Effector memory CD4-positive, alpha-beta T cell (primary cell): ENCODE measurements at regions not wholly inside any gene's neighbourhood (a gene's known extent, or its start where the extent isn't known, plus 50 kb on each side); places are given as distances from the start of the nearest gene placed in this dataset.

Experiments
- DNase-seq, 3 donors: peaks; one replicate each; pipeline ENCODE4 v3.0.0-alpha.2; 2020
- H3K27ac ChIP-seq: 2 replicates; pipeline ENCODE4 v1.7.0; 2013; ENCODE audit warnings: mild to moderate bottlenecking, low read length, moderate library complexity; ENCODE audit not compliant: insufficient read depth, poor library complexity, severe bottlenecking
- H3K27me3 ChIP-seq: replicated peaks from 2 replicates; pipeline ENCODE4 v1.7.0; 2013; ENCODE audit warnings: mild to moderate bottlenecking, low read length; ENCODE audit not compliant: insufficient read depth, control insufficient read depth, poor library complexity, severe bottlenecking
- H3K36me3 ChIP-seq: 2 replicates; pipeline ENCODE4 v1.7.0; 2013; ENCODE audit warnings: mild to moderate bottlenecking, low read length, moderate library complexity; ENCODE audit not compliant: control insufficient read depth, insufficient read depth
- H3K4me1 ChIP-seq: 2 replicates; pipeline ENCODE4 v1.7.0; 2013; ENCODE audit warnings: low read length, mild to moderate bottlenecking; ENCODE audit not compliant: control insufficient read depth, insufficient read depth, poor library complexity, severe bottlenecking
- H3K4me3 ChIP-seq: 2 replicates; pipeline ENCODE4 v1.7.0; 2013; ENCODE audit warnings: low read length, low read depth, mild to moderate bottlenecking; ENCODE audit not compliant: insufficient read depth, poor library complexity, severe bottlenecking
- H3K9me3 ChIP-seq: 2 replicates; pipeline ENCODE4 v1.7.0; 2013; ENCODE audit warnings: mild to moderate bottlenecking, low read length, moderate library complexity; ENCODE audit not compliant: control insufficient read depth

DNA sequence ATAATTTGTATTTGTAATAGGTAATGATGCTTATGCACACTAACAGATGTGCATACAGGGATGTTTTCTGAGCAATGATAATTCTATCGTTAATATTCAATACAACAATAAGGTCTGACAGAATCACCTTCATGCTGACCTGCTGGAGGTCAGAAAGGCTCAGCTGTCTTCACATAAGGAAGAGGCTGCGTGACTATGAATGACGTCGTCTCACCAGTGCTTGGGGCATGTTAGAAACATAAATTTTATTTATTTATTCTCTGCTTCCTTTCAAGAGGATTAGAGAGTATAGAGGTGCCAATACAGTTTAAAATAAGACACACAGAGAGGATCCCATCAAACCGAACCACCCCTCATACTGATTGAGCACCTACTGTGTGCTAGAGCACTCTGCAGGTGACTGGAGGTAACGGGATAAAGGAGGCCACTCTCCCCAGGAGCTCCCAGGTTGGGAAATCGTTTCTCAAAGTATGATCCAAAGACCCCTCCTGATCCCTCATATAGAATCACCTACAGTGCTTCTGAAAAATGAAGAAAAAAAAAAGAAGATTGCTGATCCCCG lies 265.6 kb upstream of the NPVF start:
- H3K4me3 ChIP-seq, result no peak overlapping the region
- H3K27ac ChIP-seq, result no peak overlapping the region
- H3K9me3 ChIP-seq, result no peaks in the 10 kb centered on the region
- DNase-seq, result no peak
- no peaks in the 10 kb centered on the region for H3K27me3 ChIP-seq
- H3K4me1 ChIP-seq, result no peaks in the 10 kb centered on the region
- H3K36me3 ChIP-seq, result no peaks in the 10 kb centered on the region

DNA sequence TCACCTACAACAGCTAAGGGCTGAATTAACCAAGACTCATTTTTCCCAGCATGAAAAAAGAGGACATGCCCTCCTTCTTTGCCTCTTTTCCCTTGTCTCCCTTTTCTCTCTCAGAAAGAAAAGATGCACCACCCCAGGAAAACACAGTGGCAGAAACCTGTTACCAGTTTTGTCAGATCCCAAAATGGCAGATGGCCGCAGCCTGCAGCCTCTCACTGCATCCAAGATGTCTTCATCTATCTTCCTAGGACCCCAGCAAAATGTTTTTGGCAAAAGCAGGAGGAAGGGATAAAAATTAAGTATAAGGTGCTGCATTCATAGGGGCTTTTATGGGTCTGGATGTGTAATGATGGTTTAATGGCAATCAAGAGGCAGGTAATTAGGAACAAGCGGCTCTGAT lies 266.6 kb upstream of the NPVF start:
- H3K4me3 ChIP-seq, result no peak overlapping the region
- no peak overlapping the region for H3K27ac ChIP-seq
- H3K27me3 ChIP-seq, result no peaks in the 10 kb centered on the region
- no peaks in the 10 kb centered on the region for H3K36me3 ChIP-seq
- no peaks in the 10 kb centered on the region for H3K9me3 ChIP-seq
- DNase-seq, result no peak
- no peaks in the 10 kb centered on the region for H3K4me1 ChIP-seq

DNA sequence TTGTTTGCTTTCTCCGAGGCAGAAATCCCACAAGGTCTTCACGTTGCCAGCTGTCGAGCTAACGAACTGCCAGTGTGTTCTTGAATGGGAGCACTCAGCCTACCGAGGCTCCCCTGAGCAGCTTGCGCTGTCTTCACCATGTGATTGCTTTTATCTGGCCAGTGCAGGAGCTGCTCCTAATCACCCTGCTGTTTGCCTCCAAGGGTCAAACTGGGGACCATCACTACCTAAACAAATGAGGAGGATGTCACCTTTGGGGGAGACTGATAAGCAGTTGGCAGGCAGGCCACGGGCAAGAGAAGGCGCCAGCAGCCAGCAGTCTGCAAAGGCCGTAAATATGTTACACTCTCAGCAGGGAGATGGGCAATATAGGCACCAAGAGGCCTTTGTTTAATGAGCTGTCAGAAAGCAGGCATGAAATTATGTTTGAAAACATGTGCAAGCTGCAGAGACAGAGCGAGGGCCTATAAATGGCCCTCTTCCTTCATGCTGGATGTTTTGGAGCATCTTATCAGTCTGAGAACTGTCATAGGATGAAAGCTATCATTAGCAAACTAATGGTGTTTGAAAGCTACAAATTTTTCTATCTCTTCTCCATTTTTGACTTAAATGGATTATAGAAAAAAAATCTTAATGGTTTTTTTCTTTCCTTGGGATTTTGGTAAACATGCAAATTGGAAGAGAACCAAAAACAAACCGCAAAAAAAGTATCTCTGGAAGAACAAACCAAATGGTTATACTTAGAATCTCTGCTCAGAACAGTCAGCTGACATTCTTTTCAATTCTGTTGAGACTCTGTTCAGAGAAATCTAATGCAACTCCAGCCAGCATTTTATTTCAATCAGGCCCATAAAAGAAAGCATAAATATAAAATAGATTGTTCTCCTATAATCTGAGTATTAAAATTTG lies 267.3 kb upstream of the NPVF start:
- Histone ChIP-seq H3K27ac (no peak overlapping the region), H3K36me3 (no peaks in the 10 kb centered on the region), H3K9me3 (no peaks in the 10 kb centered on the region), H3K4me3 (no peak overlapping the region), H3K4me1 (no peaks in the 10 kb centered on the region), H3K27me3 (no peaks in the 10 kb centered on the region)
- no peak for DNase-seq

DNA sequence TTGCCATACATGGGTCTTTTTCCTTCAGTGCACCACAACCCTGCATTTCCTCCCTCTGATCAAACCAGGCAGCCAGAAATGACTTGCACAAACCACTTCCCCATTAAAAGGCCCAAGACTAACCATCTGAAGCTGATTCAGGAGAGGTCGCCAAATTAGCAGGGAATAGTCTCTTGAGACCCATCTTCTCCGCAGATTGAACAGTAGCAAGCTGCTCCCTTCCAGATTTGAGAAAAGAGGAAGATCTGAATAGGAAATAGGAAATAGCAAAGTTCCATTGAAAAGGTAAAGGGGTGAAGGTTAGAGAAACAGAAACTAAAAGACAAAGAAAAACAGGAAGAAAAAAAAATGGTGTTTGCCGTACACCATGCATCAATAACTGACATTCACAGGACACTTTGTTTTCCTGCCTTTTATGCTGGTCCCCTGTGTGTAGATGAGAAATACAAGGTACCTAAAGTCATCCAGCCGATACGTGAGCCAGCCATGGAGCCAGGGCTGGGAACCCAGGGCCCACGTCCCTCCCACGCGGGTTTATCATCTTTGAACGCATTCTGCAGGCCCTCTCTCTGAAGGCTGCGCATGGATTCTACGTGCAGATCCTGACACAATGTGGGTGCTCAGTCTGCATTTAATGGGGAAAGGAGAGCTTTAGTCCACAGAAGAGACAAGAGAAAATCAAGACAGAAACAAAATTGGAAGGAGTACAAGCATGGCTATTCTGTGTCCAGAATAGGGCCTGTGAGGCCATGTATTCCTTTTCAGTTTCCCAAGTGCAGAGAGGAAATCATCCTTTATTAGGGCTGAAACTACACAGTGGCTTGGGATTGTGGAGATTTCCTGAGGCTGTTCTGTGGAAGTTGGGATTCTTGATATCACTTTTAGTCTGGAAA lies 268.4 kb upstream of the NPVF start:
- no peak overlapping the region for H3K27ac ChIP-seq
- DNase-seq, result no peak
- no peaks in the 10 kb centered on the region for H3K36me3 ChIP-seq
- peak overlapping the region; percentile 8 for H3K4me3 ChIP-seq
- no peaks in the 10 kb centered on the region for H3K9me3 ChIP-seq
- no peaks in the 10 kb centered on the region for H3K27me3 ChIP-seq
- no peaks in the 10 kb centered on the region for H3K4me1 ChIP-seq

DNA sequence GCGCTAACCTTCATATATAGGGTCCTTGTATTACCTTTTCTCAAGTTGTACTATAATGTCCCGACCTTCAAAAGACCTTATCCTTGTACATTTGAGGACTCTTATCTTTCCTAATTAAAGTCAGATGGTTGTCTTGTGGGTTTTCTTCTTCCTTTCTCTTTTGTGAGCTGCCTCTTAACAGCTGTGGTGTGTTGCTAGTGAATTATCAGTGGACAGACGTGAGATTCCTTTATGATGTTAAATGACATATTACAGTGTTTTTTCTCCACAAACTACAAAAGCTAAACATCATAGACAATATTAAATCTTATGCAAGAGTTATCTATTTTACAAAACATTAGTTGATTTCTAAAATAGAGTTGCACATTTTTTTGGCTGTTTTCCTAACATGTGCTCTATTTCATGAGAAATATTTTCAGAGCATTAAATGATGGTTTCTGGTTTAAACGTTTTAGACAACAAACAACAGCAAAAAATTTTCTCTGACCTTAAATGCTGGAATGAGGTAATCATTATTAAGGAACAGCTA lies 272.2 kb upstream of the NPVF start:
- no peak for DNase-seq
- H3K36me3 ChIP-seq, result no peaks in the 10 kb centered on the region

DNA sequence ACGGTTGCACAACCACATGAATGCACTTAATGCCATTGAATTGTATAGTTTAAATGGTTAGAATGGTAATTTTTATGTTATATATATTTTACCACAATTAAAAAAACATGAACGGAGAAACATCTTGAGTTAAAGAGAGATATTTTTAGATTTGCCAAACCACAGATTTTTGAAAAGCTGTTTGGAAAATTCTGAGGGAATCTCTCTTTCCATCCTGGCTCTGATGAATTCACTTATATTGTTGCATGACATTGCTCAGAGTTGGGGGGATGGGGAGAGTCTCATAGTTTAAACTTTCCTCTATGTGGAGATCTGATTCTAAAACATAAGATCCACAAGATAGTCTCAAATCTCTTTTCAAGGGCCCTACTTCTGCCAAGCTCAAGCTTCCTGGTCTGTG lies 275.0 kb upstream of the NPVF start:
- H3K36me3 ChIP-seq, result no peaks in the 10 kb centered on the region
- no peak for DNase-seq
- no peaks in the 10 kb centered on the region for H3K4me1 ChIP-seq
- H3K9me3 ChIP-seq, result no peaks in the 10 kb centered on the region
- H3K27ac ChIP-seq, result no peak overlapping the region
- no peaks in the 10 kb centered on the region for H3K27me3 ChIP-seq
- H3K4me3 ChIP-seq, result no peak overlapping the region

More for the DNA sequence above, 272.2 kb upstream of the NPVF start:
- Histone ChIP-seq H3K4me3 (no peak overlapping the region), H3K4me1 (no peaks in the 10 kb centered on the region), H3K27ac (no peak overlapping the region), H3K9me3 (no peaks in the 10 kb centered on the region), H3K27me3 (no peaks in the 10 kb centered on the region)

DNA sequence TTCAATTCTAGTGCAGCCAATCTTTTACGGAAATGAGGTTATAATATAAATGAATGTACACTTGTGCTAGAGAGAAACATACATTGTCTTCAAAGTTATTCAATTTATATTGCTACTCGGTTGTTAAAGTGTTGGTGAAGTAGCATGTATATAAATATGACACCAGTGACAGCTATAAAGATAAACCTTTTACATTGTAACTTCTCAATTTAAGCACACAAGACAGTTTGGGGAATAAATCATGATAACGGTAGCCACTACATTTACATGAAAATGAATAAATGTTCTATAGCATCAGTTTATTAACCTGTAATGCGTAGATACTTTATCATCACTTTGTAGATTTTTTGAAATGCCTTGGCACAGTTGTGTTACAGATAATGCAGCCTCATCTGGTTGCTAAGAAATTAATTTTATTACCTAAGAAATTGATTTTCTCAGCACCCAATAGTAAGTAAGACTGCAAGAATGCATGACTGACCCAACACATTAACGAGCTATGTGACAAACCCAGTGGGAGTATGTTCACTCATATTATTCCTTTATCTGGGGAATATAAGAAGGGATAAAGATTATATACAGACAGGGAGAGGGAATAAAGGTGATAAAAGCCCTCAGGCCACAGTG lies 283.9 kb upstream of the NPVF start:
- no peak for DNase-seq
- H3K9me3 ChIP-seq, result no peaks in the 10 kb centered on the region
- no peaks in the 10 kb centered on the region for H3K4me1 ChIP-seq
- H3K36me3 ChIP-seq, result no peaks in the 10 kb centered on the region
- no peak overlapping the region for H3K4me3 ChIP-seq
- H3K27ac ChIP-seq, result no peak overlapping the region
- H3K27me3 ChIP-seq, result no peaks in the 10 kb centered on the region

DNA sequence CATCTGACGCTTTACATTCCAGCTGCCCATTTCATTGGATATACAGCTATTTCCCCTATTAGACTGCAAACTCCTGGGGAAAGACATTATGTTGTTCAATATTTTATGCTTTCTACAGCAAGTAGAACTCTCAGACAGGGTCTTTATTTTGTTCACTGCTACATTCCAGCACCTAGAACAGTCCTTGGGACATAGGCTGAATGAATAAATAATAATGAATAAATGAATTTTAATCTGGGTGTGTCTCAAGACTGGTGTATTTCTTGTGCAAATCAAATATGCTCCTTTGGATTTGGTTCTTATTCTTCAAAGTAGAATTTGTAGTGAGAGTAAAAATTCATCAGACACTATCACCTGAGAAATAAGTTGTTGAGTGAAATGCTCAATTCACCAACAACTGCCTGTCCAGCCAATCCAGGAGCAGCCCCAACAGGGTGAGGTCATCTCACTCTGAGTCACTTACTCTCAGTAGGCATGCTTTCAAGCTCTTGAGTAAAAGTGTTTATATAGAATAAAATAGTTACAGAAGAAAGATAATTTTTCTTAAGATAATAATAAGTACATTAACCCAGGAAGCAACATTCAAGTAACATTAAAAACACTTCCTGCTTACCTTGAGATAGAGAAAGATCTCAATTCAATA lies 287.5 kb upstream of the NPVF start:
- no peak for DNase-seq
- Histone ChIP-seq H3K27ac (no peak overlapping the region), H3K27me3 (no peaks in the 10 kb centered on the region), H3K4me3 (no peak overlapping the region), H3K4me1 (no peaks in the 10 kb centered on the region), H3K36me3 (no peaks in the 10 kb centered on the region), H3K9me3 (no peaks in the 10 kb centered on the region)

DNA sequence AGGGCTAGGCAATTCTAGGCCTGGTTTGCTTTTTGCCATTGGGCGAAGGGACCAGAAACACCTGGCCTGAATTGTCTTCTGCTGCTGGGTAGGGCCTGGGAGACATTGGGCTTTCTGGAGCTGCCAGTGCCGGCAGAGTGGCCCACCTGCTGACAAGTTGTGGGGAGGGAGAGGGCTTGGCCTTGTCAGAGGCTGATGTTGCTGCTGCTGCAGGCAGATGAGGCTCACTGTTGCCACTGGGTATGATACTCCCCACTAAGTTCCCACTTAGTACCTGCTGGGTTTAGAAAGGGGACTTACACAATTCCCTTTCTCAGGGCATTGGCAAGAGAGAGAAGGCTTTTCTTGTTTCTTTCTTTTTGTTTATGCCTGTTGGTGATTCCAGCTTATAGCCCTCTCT lies 289.6 kb upstream of the NPVF start:
- H3K27ac ChIP-seq, result no peak overlapping the region
- no peaks in the 10 kb centered on the region for H3K4me1 ChIP-seq
- DNase-seq, result no peak
- H3K36me3 ChIP-seq, result no peaks in the 10 kb centered on the region
- H3K9me3 ChIP-seq, result no peaks in the 10 kb centered on the region
- no peak overlapping the region for H3K4me3 ChIP-seq
- no peaks in the 10 kb centered on the region for H3K27me3 ChIP-seq
